HCT116 (cell line): ENCODE measurements at regions not wholly inside any gene's neighbourhood (a gene's known extent, or its start where the extent isn't known, plus 50 kb on each side); places are given as distances from the start of the nearest gene placed in this dataset.

Source experiments
- ATAC-seq: fragments of 200-7000 bp; cut with Tn5 transposase; 2 replicates; pipeline ENCODE4 v1.9.1; 2020; ENCODE audit warnings: mild to moderate bottlenecking, moderate library complexity
- BruUV-seq: library from RNA; stranded (reverse); fragments of 400-500 nt; replicated peaks from 2 replicates; lab custom pipeline; 2021; lab: Mats Ljungman, UMichigan
- CTCF ChIA-PET: fragments of 300-600 bp; sonication (Branson Sonifier 250); formaldehyde crosslinking; loops from one replicate; lab custom pipeline; 2021; ENCODE audit warnings: antibody characterized with exemption; lab: Charles Lee
- POLR2A ChIA-PET: fragments of 300-600, 350-600 bp; sonication (Branson Sonifier 250); formaldehyde crosslinking; loops from one replicate; lab custom pipeline; 2021; ENCODE audit warnings: antibody characterized with exemption; lab: Charles Lee
- RAD21 ChIA-PET, 2 experiments: fragments of 300-600 bp; sonication (Branson Sonifier 250); formaldehyde crosslinking; loops; one replicate each; lab custom pipeline; 2023; ENCODE audit warnings: low total read pairs in 2 of 2; ENCODE audit not compliant: uncharacterized antibody in 2 of 2, unreplicated experiment in 2 of 2, low non-redundant PET in 1 of 2; lab: Charles Lee
- DNase-seq: peaks from one replicate; pipeline ENCODE4 v3.0.0-alpha.2; 2010; ENCODE audit warnings: low read depth, low spot score
- H2AFZ ChIP-seq: fragments of 200-600 bp; shearing (Covaris generic), sonication (generic); 2 replicates; pipeline ENCODE4 v1.6.1; 2017; ENCODE audit warnings: low read depth, mixed run types, mixed read lengths, antibody characterized with exemption, low read length; ENCODE audit not compliant: poor library complexity, severe bottlenecking
- H3K27ac ChIP-seq: 2 replicates; pipeline ENCODE4 v1.5.1; 2012; ENCODE audit warnings: low read depth, low read length
- H3K27me3 ChIP-seq: fragments of 200-600 bp; sonication (generic); 2 replicates; pipeline ENCODE4 v1.6.1; 2016; ENCODE audit warnings: mixed run types, low read length, mixed read lengths; ENCODE audit not compliant: insufficient read depth
- H3K36me3 ChIP-seq, 2 experiments: fragments of 200-500 bp in 1 of 2; fragments of 200-600 bp in 1 of 2; sonication (Bioruptor generic) in 1 of 2; sonication (generic) in 1 of 2; 2 replicates each; pipeline versions ENCODE4 v1.5.1 to v1.6.1; 2014 to 2016; ENCODE audit warnings: low read length in 2 of 2, inconsistent platforms in 1 of 2, mixed read lengths in 1 of 2, mixed run types in 1 of 2; ENCODE audit not compliant: insufficient read depth in 2 of 2, control insufficient read depth in 1 of 2
- H3K4me1 ChIP-seq, 2 experiments: fragments of 200-600 bp in 1 of 2; sonication (generic) in 1 of 2; 2 replicates each; pipeline versions ENCODE4 v1.5.1 to v1.6.1; 2012 to 2017; ENCODE audit warnings: low read length in 2 of 2, inconsistent platforms in 1 of 2, mild to moderate bottlenecking in 1 of 2, mixed read lengths in 1 of 2, mixed run types in 1 of 2, moderate library complexity in 1 of 2; ENCODE audit not compliant: insufficient read depth in 2 of 2, control insufficient read depth in 1 of 2
- H3K4me2 ChIP-seq: fragments of 200-600 bp; sonication (generic); 2 replicates; pipeline ENCODE4 v1.6.1; 2017; ENCODE audit warnings: mixed run types, low read length, mixed read lengths
- H3K4me3 ChIP-seq, 2 experiments: fragments of 200-600 bp in 1 of 2; sonication (generic) in 1 of 2; replicated peaks in 1 of 2; 2 replicates each; pipeline ENCODE4 v1.5.1; 2011 to 2016; ENCODE audit warnings: low read length in 2 of 2, control low read depth in 1 of 2, low read depth in 1 of 2, mild to moderate bottlenecking in 1 of 2, mixed read lengths in 1 of 2, mixed run types in 1 of 2
- H3K79me2 ChIP-seq: fragments of 200-600 bp; sonication (generic); 2 replicates; pipeline ENCODE4 v1.6.1; 2017; ENCODE audit warnings: mild to moderate bottlenecking, mixed run types, low read length, moderate library complexity, mixed read lengths; ENCODE audit not compliant: insufficient read depth
- H3K9ac ChIP-seq: fragments of 200-600 bp; sonication (generic); 2 replicates; pipeline ENCODE4 v1.6.1; 2016; ENCODE audit warnings: low read length, mixed read lengths
- H3K9me2 ChIP-seq: fragments of 200-600 bp; sonication (generic), shearing (Covaris generic); 2 replicates; pipeline ENCODE4 v1.6.1; 2017; ENCODE audit warnings: mixed run types, mild to moderate bottlenecking, moderate library complexity; ENCODE audit not compliant: insufficient read depth
- H3K9me3 ChIP-seq, 2 experiments: fragments of 200-500 bp in 1 of 2; fragments of 200-600 bp in 1 of 2; sonication (Bioruptor generic) in 1 of 2; sonication (generic) in 1 of 2; 2 replicates each; pipeline ENCODE4 v1.6.1; 2014 to 2017; ENCODE audit warnings: low read length in 2 of 2, mixed read lengths in 2 of 2, inconsistent platforms in 1 of 2, low read depth in 1 of 2, mild to moderate bottlenecking in 1 of 2, mixed run types in 1 of 2, moderate library complexity in 1 of 2; ENCODE audit not compliant: control insufficient read depth in 1 of 2, insufficient read depth in 1 of 2
- H4K20me1 ChIP-seq: fragments of 200-600 bp; sonication (generic), shearing (Covaris generic); 2 replicates; pipeline ENCODE4 v1.6.1; 2017; ENCODE audit warnings: mixed run types, mild to moderate bottlenecking, moderate library complexity; ENCODE audit not compliant: insufficient read depth
- CEBPB ChIP-seq: IDR thresholded peaks from 2 replicates; pipeline ENCODE4 v1.6.1; 2012; ENCODE audit warnings: low read depth
- ELF1 ChIP-seq: IDR thresholded peaks from 2 replicates; pipeline ENCODE4 v1.6.1; 2012; ENCODE audit warnings: low read depth, borderline replicate concordance
- EZH2 ChIP-seq: fragments of 200-600 bp; sonication (generic); IDR thresholded peaks from 2 replicates; pipeline ENCODE4 v1.6.1; 2017; ENCODE audit warnings: antibody characterized with exemption, mixed run types
- JUND ChIP-seq: IDR thresholded peaks from 2 replicates; pipeline ENCODE4 v1.6.1; 2012
- POLR2A ChIP-seq: IDR thresholded peaks from 2 replicates; pipeline ENCODE4 v1.7.0; 2011; ENCODE audit warnings: borderline replicate concordance; ENCODE audit not compliant: insufficient read depth, insufficient read length; ENCODE audit errors: extremely low read depth
- POLR2AphosphoS5 ChIP-seq: IDR thresholded peaks from 2 replicates; pipeline ENCODE4 v1.6.1; 2011; ENCODE audit warnings: mild to moderate bottlenecking, low read depth, low read length, moderate library complexity
- RAD21 ChIP-seq: IDR thresholded peaks from 2 replicates; pipeline ENCODE4 v1.6.1; 2012; ENCODE audit warnings: low read depth, mild to moderate bottlenecking
- SIN3A ChIP-seq: IDR thresholded peaks from 2 replicates; pipeline ENCODE4 v1.6.1; 2012; ENCODE audit warnings: low read depth
- SRF ChIP-seq: IDR thresholded peaks from 2 replicates; pipeline ENCODE4 v1.6.1; 2012; ENCODE audit warnings: low read depth
- ZFX ChIP-seq: fragments of 450-650 bp; IDR thresholded peaks from 2 replicates; pipeline ENCODE4 v1.6.1; 2017
- intact Hi-C: fragments of 100-400 bp; cut with micrococcal nuclease; formaldehyde crosslinking; loops from 2 replicates; pipeline ENCODE4 v1.10.0; 2022
- TF ChIP-seq, protein P1 (sequence below): IDR thresholded peaks from 2 replicates; pipeline ENCODE4 v1.6.1; 2012
- TF ChIP-seq, protein P2 (sequence below): IDR thresholded peaks from 2 replicates; pipeline ENCODE4 v1.6.1; 2011; ENCODE audit warnings: mild to moderate bottlenecking, low read length, moderate library complexity; ENCODE audit not compliant: insufficient replicate concordance; ENCODE audit errors: extremely low read depth
- TF ChIP-seq, protein P3 (sequence below): IDR thresholded peaks from 2 replicates; pipeline ENCODE4 v1.6.1; 2012; ENCODE audit warnings: low read depth

DNA sequence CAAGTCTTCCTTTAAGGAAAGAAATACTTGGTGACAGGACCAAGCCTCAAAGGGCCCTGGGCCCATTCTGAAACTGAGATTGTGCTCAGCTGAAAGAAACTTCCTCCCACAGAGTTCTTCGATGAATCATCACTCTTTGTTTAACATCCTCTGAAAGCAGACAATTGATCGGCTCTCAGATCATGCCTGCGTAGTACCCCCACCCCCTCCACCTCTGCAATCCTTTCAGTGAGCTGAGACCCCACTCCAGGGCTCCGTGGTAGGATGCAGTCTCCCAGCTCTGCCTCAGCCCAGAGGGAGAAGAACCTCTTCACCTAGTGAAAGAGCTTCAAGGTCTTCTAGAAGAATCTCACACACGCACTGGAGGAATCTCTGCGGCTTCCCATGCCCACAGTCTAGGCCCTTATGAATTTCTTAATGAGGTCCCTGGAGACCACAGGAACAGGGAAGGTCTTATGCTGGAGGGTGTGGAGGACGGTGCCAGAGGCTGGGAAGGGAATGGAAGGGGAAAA lies 104.9 kb upstream of the SOD1 start:
- H3K4me1 ChIP-seq, result peaks cover 38 to 50% of the 10 kb centered on the region in 2 experiments
- peak overlapping the region; percentile 71 for H3K4me2 ChIP-seq
- ChIA-PET CTCF (interaction anchor here (0.7 to 1.4 kb wide), 2 partner anchors 11 to 27 kb away, joined by 3 to 5 read pairs; no protein-coding TSS in a partner anchor), POLR2A (interaction anchor here (1.0 kb wide), 1 partner anchor 200 kb away, joined by 3 read pairs; no protein-coding TSS in a partner anchor), RAD21 (no interaction called here)
- H4K20me1 ChIP-seq, result no peaks in the 10 kb centered on the region
- no peaks in the 10 kb centered on the region for H3K9me2 ChIP-seq
- H2AFZ ChIP-seq, result no peak overlapping the region
- no peaks in the 10 kb centered on the region for H3K9me3 ChIP-seq
- H3K4me3 ChIP-seq, result peak overlapping the region in 1 of 2 experiments; percentile 32; a peak in 1 of 4 replicates
- H3K27ac ChIP-seq, result peak overlapping the region; percentile 57
- H3K27me3 ChIP-seq, result no peaks in the 10 kb centered on the region
- TF ChIP-seq POLR2A (no peak), SRF (no peak), ELF1 (no peak), JUND (no peak)
- TF ChIP-seq, protein P1, sequence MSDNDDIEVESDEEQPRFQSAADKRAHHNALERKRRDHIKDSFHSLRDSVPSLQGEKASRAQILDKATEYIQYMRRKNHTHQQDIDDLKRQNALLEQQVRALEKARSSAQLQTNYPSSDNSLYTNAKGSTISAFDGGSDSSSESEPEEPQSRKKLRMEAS, result no peak
- TF ChIP-seq, protein P2, sequence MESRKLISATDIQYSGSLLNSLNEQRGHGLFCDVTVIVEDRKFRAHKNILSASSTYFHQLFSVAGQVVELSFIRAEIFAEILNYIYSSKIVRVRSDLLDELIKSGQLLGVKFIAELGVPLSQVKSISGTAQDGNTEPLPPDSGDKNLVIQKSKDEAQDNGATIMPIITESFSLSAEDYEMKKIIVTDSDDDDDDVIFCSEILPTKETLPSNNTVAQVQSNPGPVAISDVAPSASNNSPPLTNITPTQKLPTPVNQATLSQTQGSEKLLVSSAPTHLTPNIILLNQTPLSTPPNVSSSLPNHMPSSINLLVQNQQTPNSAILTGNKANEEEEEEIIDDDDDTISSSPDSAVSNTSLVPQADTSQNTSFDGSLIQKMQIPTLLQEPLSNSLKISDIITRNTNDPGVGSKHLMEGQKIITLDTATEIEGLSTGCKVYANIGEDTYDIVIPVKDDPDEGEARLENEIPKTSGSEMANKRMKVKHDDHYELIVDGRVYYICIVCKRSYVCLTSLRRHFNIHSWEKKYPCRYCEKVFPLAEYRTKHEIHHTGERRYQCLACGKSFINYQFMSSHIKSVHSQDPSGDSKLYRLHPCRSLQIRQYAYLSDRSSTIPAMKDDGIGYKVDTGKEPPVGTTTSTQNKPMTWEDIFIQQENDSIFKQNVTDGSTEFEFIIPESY, result no peak
- DNase-seq, result peak; percentile 39
- intact Hi-C loops, result no loop called here
- peak overlapping the region; percentile 9 for H3K9ac ChIP-seq
- BruUV-seq, result no TSS peak
- peaks cover 59% of the 10 kb centered on the region for H3K79me2 ChIP-seq
- ATAC-seq, result peak; percentile 21; the same call in 1 of the 2 replicates
- H3K36me3 ChIP-seq, result no peaks in the 10 kb centered on the region

DNA sequence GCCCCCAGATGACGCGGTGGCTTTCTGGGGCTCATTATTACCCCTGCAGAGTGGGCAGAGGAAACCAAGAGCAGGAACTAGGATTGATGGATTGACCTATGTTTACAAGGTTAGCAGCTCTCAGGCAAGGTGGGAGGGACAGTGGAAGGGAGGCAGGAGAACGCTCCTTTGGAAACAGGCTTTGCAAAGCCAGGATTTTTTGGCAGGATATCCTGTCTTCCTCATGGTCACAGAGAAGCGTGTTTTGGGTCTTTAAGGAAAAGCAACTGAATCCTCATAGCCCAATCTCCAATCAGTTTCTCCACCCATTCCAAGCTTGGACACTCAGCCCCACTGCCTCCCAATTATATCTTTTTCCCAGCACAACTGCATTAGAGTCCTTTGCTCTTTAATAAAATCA lies 105.6 kb upstream of the SOD1 start:
- RAD21 ChIA-PET, result no interaction called here
- H3K4me1 ChIP-seq, result peaks cover 38 to 49% of the 10 kb centered on the region in 2 experiments
- DNase-seq, result no peak
- no peak overlapping the region; a peak in 1 of 4 replicates for H3K4me3 ChIP-seq
- no peak overlapping the region for H2AFZ ChIP-seq
- H3K4me2 ChIP-seq, result peak overlapping the region; percentile 71
- no peaks in the 10 kb centered on the region for H3K27me3 ChIP-seq
- H3K36me3 ChIP-seq, result no peaks in the 10 kb centered on the region
- H3K79me2 ChIP-seq, result peaks cover 59% of the 10 kb centered on the region
- no TSS peak for BruUV-seq
- POLR2A ChIA-PET, result no interaction called here
- no peaks in the 10 kb centered on the region for H4K20me1 ChIP-seq
- H3K9me3 ChIP-seq, result no peaks in the 10 kb centered on the region
- intact Hi-C loops, result no loop called here
- CTCF ChIA-PET, result interaction anchor here (0.7 to 1.4 kb wide), 2 partner anchors 10 to 27 kb away, joined by 3 to 5 read pairs; no protein-coding TSS in a partner anchor
- peak overlapping the region; percentile 9 for H3K9ac ChIP-seq
- no peak for ATAC-seq
- no peaks in the 10 kb centered on the region for H3K9me2 ChIP-seq
- peak overlapping the region; percentile 57; the same call in 1 of the 2 replicates for H3K27ac ChIP-seq
- TF ChIP-seq, protein P2, result no peak
- TF ChIP-seq SRF, result no peak
- no peak for TF ChIP-seq POLR2AphosphoS5
- TF ChIP-seq CEBPB, result no peak
- TF ChIP-seq SIN3A, result no peak
- TF ChIP-seq ZFX, result no peak
- TF ChIP-seq RAD21, result no peak
- TF ChIP-seq, protein P3, sequence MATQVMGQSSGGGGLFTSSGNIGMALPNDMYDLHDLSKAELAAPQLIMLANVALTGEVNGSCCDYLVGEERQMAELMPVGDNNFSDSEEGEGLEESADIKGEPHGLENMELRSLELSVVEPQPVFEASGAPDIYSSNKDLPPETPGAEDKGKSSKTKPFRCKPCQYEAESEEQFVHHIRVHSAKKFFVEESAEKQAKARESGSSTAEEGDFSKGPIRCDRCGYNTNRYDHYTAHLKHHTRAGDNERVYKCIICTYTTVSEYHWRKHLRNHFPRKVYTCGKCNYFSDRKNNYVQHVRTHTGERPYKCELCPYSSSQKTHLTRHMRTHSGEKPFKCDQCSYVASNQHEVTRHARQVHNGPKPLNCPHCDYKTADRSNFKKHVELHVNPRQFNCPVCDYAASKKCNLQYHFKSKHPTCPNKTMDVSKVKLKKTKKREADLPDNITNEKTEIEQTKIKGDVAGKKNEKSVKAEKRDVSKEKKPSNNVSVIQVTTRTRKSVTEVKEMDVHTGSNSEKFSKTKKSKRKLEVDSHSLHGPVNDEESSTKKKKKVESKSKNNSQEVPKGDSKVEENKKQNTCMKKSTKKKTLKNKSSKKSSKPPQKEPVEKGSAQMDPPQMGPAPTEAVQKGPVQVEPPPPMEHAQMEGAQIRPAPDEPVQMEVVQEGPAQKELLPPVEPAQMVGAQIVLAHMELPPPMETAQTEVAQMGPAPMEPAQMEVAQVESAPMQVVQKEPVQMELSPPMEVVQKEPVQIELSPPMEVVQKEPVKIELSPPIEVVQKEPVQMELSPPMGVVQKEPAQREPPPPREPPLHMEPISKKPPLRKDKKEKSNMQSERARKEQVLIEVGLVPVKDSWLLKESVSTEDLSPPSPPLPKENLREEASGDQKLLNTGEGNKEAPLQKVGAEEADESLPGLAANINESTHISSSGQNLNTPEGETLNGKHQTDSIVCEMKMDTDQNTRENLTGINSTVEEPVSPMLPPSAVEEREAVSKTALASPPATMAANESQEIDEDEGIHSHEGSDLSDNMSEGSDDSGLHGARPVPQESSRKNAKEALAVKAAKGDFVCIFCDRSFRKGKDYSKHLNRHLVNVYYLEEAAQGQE, result no peak
- TF ChIP-seq EZH2, result no peak
